Right lung (tissue), 2 donors: ENCODE measurements at regions not wholly inside any gene's neighbourhood (a gene's known extent, or its start where the extent isn't known, plus 50 kb on each side); places are given as distances from the start of the nearest gene placed in this dataset.
A peak's percentile ranks its signal among the peaks of the same experiment; 100 is the strongest.
"Not testable (repeated sequence)": the region's sequence is repeated elsewhere in the genome, so short reads cannot be mapped to it uniquely, and the experiment has no call there.

Experiments
- DNase-seq, 2 donors: peaks; one replicate each; pipeline ENCODE4 v3.0.0-alpha.2; 2013

DNA sequence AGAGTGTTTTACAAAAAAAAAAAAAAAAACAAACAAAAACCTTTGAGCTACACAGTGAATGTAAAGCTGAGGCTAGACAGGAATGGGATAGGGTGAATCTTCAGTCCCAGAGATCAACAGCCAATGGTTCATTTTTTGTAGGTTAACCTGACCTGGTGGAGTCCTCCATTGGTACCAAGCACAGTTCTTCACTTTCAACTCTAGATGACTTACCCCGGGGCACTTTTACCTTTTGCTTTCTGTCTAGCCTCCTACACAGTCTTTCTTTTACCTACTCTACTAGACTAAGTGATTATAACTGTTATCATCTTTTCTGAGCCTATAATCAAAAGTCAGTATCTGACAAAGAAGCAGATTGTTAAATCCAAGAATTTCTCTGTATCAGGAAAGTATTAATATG, 50.9 kb downstream of the ANXA2R start:
- DNase-seq: no peak

DNA sequence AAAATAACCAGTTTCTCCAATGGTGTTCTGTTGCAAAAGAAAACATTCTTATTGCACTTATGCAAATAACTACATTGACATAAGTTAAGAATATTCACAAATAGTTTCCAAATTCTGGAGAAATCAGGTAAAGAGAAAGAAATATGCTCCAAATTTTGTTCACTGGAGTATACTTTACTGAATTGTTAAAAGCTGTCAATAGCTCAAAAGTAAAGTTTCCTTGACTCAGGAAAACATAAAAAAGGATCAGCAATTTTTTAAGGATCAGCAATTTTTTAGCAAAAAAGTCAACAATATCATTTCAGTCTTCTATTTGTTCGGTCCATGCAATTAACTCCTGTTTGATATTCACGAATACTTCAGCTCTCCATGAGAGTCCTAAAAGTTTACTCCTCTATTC, 51.6 kb downstream of the ANXA2R start:
- DNase-seq: no peak

DNA sequence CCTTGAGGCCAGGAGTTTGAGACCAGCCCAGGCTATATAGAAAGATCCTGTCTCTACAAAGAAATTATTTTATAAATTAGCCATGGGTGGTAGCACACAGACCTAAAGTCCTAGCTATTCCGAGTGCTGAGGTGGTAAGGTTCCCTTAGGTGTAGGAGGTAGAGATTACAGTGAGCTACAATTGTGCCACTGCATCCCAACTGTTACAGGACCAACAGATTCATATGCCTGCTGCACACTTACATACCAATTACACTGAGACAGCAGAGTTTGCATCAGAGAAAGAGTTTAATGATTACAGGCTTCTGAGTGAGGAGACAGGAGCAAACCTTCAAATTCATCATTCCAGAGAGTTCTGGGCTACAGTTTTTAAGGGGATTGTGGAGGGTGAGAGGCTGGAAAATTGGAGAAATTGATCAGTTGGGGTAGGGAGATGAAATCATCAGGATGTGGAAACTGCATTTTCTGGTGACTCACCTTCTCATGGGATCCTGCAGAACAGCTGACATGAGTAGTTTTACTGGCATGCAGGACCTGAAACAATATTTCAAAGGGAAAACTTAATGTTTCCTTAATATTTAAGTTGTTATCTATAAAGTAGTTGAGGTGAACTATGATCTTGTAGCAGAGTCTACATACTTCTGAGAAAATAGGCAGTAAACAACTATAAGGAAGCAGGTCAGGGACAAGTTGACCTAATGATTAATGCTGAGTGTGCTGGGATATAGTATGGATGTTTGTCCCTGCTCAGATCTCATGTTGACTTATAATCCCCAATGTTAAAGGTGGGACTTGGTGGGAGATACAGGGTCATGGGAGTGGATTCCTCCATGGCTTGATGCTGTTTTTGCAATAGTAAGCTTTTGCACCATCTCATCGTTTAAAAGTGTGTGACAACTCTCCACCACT, 54.7 kb downstream of the ANXA2R start:
- no peak for DNase-seq

DNA sequence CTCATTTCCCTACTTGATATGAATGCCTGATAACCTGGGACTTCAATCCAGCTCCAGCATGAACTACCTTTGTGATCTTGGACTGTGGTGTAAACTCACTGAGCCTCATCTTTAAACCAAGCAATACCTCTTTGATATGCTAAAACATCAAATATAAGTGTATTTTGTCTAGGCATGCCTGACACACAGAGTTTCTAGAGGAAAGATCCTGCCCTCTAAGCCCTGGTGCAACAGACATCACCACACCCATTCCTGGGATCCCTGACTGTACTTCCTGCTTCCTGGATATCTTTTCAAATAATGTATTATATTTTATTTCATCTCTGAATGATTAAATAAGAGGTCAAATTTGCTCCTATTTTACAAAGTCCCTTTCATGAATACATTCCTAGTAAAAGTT, 55.8 kb downstream of the ANXA2R start:
- DNase-seq: no peak

DNA sequence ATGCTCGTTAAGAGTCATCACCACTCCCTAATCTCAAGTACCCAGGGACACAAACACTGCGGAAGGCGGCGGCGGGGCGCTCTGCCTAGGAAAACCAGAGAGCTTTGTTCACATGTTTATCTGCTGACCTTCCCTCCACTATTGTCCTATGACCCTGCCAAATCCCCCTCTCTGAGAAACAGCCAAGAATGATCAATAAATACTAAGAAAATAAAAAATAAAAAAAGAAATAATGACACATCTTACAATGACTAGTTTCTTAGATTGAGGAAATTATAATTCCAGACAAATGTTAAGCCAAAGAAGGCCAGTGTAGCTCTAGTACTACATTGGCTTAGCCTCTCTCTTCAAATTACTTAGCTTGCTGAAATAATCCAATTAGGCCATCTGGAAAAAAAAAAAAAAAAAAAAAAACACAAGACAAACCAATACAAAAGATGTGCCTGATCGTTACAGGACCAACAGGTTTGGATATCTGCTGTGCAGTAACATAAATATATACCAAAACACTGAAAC, 58.0 kb downstream of the ANXA2R start:
- DNase-seq: no peak

DNA sequence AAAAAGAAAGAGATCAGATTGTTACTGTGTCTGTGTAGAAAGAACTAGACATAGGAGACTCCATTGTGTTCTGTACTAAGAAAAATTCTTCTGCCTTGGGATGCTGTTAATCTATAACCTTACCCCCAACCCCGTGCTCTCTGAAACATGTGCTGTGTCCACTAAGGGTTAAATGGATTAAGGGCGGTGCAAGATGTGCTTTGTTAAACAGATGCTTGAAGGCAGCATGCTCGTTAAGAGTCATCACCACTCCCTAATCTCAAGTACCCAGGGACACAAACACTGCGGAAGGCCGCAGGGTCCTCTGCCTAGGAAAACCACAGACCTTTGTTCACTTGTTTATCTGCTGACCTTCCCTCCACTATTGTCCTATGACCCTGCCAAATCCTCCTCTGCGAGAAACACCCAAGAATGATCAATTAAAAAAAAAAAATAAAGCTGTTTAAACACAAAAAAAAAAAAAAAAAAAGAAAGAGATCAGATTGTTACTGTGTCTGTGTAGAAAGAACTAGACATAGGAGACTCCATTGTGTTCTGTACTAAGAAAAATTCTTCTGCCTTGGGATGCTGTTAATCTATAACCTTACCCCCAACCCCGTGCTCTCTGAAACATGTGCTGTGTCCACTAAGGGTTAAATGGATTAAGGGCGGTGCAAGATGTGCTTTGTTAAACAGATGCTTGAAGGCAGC, 58.6 kb downstream of the ANXA2R start:
- not testable (repeated sequence) for DNase-seq

DNA sequence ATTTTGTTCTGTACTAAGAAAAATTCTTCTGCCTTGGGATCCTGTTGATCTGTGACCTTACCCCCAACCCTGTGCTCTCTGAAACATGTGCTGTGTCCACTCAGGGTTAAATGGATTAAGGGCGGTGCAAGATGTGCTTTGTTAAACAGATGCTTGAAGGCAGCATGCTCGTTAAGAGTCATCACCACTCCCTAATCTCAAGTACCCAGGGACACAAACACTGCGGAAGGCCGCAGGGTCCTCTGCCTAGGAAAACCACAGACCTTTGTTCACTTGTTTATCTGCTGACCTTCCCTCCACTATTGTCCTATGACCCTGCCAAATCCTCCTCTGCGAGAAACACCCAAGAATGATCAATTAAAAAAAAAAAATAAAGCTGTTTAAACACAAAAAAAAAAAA, 59.1 kb downstream of the ANXA2R start:
- not testable (repeated sequence) for DNase-seq

DNA sequence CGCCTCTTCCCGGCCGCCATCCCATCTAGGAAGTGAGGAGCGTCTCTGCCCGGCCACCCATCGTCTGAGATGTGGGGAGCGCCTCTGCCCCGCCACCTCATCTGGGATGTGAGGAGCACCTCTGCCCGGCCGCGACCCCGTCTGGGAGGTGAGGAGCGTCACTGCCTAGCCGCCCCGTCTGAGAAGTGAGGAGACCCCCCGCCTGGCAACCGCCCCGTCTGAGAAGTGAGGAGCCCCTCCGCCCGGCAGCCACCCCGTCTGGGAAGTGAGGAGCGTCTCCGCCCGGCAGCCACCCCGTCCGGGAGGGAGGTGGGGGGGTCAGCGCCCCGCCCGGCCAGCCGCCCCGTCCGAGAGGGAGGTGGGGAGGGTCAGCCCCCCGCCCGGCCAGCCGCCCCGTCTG, 59.7 kb downstream of the ANXA2R start:
- DNase-seq: not testable (repeated sequence)

DNA sequence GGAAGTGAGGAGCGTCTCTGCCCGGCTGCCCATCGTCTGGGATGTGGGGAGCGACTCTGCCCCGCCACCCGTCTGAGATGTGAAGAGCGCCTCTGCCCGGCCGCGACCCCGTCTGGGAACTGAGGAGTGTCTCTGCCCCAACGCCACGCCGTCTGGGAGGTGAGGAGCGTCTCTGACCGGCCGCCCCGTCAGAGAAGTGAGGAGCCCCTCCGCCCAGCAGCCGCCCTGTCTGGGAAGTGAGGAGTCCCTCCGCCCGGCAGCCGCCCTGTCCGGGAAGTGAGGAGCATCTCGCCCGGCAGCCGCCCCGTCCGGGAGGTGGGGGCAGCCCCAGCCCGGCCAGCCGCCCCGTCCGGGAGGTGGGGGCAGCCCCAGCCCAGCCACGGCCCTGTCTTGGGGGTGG, 60.9 kb downstream of the ANXA2R start:
- not testable (repeated sequence) for DNase-seq

DNA sequence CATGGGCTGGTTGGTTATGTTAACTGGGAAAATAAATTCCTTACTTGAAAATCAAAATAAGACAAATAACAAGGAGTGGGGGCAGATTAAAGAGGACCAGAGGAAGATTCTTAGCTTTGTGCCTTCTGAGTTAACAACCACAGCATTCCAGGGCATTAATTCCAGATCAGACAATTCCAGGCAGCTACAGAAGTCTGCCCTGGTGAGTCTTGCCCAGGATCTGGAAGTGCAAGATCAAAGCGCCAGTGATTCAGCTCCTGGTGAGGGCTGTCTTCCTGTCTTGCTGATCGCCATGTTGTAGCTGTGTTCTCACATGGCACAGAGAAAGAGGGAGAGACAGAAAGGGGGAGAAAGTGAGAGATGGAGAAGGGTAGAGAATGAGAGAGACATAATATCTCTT, 65.6 kb downstream of the ANXA2R start:
- no peak for DNase-seq

DNA sequence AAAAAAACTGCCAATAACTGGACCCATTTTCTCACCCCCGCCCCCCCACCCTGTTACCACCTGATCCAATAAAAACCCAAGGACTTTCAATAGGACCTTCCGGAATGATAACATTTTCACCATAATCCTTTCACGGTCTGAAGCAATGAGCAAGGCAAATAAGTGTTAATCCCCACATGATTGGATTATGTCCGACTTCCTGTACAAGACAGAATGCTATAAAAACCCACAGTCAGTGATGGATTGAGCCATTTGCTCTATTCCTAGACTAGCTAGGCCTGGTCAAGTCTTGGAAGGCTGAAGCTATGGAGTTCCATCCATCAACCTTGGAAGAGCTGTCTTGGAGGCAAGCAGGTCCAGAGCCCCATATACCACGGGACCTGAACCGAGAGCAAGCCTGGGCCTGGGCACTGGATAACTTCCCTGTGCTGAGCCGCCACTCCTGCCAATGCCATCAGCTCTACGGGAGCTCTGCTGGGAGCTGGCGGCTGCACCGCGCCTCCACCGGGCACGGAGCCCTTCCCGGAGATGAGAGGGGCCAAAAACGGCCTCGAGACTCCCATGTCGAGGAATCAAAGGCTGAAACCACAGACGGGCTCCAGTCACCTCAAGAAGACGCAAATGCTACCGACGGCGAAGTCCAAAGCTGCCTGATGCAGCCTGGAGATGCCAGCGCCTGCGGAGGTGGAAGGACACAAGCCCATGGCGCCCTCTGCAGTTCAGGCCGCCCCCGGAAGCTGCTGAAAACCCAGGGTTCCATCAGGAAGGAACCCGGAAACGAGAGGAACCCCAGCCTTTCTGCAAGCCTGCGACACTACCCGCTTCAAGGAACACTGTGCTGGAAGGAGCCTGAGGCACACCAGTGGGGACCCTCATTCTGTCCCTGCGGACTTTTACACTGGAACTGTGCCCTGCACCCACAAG, 69.2 kb downstream of the ANXA2R start:
- DNase-seq: no peak

DNA sequence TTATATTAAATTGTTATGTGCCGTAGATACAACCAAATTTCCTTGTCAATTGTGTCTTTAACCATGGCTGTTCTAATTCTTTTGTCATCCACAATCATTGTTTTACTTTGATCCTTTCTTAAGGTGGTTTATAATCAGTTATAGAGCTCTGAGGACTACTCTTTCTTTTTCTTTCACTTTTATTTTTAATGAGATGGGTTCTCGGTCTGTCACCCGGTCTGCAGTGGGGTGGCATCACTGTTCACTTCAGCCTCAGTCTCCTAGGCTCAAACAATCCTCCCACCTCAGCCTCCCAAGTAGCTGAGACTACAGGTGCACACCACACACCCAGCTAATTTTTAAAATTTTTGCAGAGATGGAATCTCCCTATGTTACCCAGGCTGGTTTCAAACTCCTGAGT, 74.2 kb downstream of the ANXA2R start:
- DNase-seq: no peak

DNA sequence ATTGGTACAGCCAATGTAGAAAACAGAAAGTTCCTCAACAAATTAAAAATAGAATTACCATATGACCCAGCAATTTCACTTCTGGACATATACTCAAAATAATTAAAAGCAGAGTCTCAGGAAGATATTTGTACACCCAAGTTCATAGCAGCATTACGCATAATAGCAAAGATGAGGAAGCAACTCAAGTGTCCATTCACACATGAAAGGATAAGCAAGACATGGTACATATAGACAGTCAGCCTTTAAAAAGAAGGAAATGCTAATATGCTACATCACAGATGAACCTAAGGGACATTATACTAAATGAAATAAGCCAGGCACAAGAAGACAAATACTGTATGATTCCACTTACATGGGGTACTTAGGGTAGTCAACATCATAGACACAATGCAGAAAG, 76.7 kb downstream of the ANXA2R start:
- no peak for DNase-seq

DNA sequence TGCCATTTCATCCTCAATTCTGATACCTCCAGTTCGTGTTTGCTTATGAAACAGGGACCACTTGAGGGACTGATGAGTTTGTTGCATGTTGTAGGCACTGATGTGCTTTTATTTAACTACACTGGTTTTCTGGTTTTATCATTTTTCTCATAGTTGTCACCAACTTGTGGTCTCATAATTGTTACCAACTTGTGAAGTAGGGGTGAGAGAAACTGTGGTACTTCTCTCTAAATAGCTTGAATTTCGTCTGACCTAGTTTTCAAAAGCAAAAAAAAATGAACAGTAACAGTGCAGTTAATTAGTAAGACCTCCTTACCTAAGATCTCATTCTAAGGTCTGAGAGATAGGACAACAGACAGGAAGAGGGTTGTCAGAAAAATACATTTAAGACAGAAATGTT, 78.0 kb downstream of the ANXA2R start:
- DNase-seq: no peak

DNA sequence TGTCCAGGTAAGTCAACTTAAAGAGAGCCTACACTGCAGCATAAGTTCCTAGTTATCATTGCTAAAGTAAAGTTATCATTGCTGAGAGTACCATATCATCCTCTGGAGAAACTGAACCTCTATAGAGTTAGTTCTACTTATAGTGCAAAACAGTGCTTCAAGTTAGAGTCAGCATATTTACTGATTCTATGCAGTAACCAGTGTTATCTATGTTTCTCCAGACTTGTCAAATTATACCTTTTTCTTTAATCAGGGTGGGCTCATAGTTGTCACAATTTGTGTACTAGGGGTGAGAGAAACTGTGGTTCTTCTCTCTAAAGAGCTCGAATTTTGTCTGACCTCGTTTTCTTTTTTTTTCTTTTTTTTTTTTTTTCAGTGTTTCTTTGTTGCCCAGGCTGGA, 79.6 kb downstream of the ANXA2R start:
- no peak for DNase-seq

DNA sequence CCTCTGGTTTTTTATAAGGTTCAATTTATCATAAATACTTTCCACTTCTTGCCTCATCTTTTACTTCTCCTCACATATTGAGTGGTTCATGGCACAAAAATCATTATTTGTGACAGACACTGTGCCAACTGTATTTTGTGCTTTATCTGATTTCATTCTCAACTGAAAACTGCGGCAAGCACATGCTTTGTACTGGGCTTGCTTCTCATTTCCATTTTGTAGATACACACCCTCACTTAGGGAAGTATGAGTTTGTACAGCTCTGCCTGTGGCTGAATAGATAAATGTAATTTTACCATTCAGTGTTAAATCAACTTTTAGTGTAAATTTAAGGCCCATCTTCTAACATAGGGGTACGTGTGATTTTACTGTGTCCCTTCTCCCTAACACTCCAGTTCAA, 83.6 kb downstream of the ANXA2R start:
- no peak for DNase-seq

DNA sequence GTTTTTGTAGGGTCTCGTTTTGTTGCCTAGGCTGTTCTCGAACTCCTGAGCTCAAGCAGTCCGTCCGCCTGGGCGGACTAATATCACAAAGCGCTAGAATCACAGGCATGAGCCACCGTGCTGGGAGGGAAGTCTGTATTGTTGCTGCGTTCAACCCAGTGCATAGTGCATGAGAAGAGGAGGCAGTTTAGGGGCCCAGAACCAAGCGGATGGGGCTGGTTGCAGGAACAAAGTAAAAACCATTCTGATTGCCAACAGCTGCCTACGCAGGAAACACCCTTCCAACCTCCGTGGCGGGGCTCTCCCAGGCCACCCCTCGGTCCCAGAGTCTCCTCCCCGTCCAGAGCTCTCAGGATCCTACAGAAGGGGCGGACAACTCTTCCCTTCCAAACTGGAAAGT, 87.1 kb downstream of the ANXA2R start:
- DNase-seq: no peak

DNA sequence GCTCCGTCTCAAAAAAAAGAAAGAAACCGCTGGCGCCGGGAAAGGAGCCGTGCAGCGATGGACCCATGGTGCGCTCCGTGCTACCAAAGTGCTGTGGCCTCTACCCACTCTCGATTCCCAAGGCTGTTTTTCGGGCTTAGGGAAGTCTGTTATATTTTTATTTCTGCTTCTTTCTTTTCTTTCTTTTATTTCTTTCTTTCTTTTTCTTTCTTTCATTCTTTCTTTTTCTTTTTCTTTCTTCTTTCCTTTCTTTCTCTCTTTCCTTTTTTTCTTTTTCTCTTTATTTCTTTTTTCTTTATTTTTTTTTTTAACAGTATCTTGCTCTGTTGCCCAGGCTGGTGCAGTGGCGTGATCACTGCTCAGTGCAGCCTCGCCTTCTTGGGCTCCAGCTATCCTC, 87.5 kb downstream of the ANXA2R start:
- no peak for DNase-seq

DNA sequence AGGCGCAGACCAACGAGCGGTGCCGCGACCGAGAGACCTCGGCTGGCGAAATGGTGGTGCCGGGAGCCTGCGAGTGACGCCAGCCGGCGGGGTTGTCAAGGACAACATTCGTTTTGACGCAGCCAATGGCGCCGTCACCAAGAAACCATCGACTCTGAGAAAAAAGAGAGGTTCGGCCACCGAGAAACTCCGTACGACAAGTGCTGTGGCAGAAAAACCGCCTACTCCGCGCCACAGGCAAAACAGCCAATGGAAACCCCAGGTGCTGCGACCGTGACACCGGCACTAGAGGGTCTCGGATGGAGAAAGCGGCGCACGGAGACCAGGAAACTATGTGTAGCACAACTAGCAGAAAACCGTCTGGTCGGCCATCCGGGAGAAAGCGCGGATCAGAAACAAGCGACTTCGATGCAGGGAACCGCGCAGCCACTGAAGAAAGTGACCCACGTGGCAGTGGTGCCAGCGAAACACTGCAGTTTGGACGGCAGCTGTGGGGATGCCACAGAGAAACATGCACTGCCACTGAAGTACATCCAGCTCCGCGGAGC, 88.8 kb downstream of the ANXA2R start:
- peak; percentile 39 to 41 for DNase-seq

DNA sequence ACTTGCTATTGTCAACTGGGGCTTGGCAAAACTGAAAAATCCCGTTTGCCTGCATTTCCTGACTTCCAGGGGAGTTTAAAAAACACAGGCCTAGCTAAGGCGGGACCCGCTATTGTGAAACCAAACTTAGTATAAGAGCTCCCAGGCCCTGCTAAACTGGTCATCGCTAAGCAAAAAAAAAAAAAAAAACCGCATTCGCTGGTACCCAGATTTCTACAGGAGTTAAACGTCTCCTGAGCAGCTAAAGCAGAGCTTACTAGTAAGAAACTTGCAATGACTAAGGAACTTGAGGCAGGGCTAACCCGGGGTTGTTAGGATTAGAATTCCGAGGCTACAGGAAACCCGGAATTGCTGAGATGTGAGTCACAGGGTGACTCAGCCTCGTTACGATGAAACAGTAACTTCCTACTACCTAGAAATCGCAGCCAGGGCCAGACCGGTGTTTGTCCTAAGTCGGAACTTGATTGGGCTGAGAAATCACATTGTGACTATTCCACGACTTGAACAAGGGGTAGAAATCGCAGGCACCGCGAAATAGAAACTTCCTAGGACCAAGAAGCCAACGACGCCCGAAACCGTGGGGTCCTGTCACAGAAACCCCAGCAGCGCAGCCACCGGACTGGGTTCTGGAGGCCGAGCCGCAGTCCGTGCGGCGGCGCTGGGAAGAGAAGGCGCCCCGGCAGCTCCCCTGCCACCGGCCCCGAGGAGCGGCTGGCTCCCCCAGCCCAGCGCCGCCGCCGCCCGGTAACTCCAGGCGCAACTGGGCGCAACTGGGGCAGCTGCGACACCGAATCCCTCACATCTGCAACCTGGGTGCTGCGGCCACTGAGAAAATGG, 89.4 kb downstream of the ANXA2R start:
- DNase-seq: peak; percentile 55 to 64

DNA sequence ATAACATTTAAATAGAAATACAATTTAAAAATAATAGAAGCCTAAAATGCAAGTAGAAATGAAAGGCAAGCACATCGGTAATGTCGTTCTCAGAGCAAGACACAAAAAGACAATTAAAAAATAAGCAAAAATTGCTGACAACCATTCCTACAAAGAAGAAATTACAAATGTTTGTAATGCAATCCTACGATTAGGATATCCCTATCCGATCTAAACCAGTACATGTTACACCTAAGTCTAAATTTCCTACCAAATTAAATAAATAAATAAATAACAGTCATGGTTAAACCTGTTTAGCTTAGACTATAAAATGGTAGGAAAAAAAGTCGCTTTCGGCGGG, 90.0 kb downstream of the ANXA2R start:
- no peak for DNase-seq
